BLaER1 (cell line): ENCODE measurements at regions not wholly inside any gene's neighbourhood (a gene's known extent, or its start where the extent isn't known, plus 50 kb on each side); places are given as distances from the start of the nearest gene placed in this dataset.

Source experiments
- H3K27ac ChIP-seq: shearing (Covaris generic); formaldehyde crosslinking; 2 replicates; pipeline ENCODE4 v1.8.1; 2022
- H3K27me3 ChIP-seq: shearing (Covaris generic); formaldehyde crosslinking; 2 replicates; pipeline ENCODE4 v1.8.1; 2022
- H3K36me3 ChIP-seq: shearing (Covaris generic); formaldehyde crosslinking; 2 replicates; pipeline ENCODE4 v1.8.1; 2022
- H3K4me1 ChIP-seq: shearing (Covaris generic); formaldehyde crosslinking; 2 replicates; pipeline ENCODE4 v1.8.1; 2022
- H3K4me2 ChIP-seq: shearing (Covaris generic); formaldehyde crosslinking; 2 replicates; pipeline ENCODE4 v1.8.1; 2022
- H3K4me3 ChIP-seq: shearing (Covaris generic); formaldehyde crosslinking; 2 replicates; pipeline ENCODE4 v1.8.1; 2022
- H3K9ac ChIP-seq: shearing (Covaris generic); formaldehyde crosslinking; 2 replicates; pipeline ENCODE4 v1.8.1; 2022
- H3K9me3 ChIP-seq: shearing (Covaris generic); formaldehyde crosslinking; 2 replicates; pipeline ENCODE4 v1.8.1; 2022
- H4K20me1 ChIP-seq: shearing (Covaris generic); formaldehyde crosslinking; 2 replicates; pipeline ENCODE4 v1.8.1; 2022
- Cebpa-rat ChIP-seq: shearing (Covaris generic); IDR thresholded peaks from 2 replicates; pipeline ENCODE4 v1.8.1; 2022

DNA sequence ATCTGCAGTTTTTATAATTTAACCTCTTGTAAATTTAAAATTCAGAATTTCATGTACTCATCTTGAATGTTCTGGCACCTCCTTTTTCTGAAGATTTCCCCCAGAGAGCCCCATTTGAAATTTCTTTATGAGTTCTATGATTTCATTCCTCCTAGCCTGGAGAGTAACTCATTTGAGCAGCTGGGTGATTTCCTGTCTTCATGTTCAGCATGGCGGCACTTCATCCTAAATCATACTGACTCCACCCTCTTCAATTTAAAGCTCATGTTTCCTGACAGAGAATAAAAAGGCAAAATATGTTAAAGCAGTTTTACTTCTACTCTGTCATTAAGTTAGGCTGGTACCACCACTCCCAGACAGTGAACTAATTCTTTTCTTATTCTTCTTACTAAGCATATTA lies 250.9 kb upstream of the POU3F2 start:
- no peaks in the 10 kb centered on the region for H3K27me3 ChIP-seq
- TF ChIP-seq Cebpa-rat = no peak
- no peak overlapping the region for H3K4me2 ChIP-seq
- H4K20me1 ChIP-seq = no peaks in the 10 kb centered on the region
- no peak overlapping the region for H3K4me3 ChIP-seq
- H3K4me1 ChIP-seq = no peaks in the 10 kb centered on the region
- H3K27ac ChIP-seq = no peak overlapping the region
- H3K9ac ChIP-seq = no peak overlapping the region
- H3K36me3 ChIP-seq = no peaks in the 10 kb centered on the region
- H3K9me3 ChIP-seq = no peaks in the 10 kb centered on the region

DNA sequence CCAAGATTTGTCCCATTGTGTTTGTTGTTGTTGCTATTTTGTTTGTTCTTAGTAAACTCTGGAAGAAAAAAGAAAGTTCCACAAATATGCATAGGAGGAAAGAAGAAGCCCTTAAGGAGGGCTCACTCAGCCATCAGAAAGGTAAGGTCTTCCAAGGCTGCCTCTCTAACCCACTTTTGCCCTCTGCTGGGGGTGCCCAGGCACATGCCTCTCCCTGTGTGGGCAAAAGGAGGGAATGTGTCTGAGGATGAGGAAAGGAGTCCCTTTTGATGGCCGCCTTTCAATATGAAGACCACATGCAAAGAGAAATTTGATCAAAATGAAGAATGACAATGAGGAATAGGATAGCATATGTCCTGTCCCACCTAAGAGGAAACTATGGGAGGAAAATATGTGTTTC lies 248.2 kb upstream of the POU3F2 start:
- Histone ChIP-seq H4K20me1 (no peaks in the 10 kb centered on the region), H3K36me3 (no peaks in the 10 kb centered on the region), H3K9ac (no peak overlapping the region), H3K27ac (no peak overlapping the region), H3K4me1 (no peaks in the 10 kb centered on the region), H3K4me3 (no peak overlapping the region), H3K27me3 (no peaks in the 10 kb centered on the region), H3K9me3 (no peaks in the 10 kb centered on the region), H3K4me2 (no peak overlapping the region)
- TF ChIP-seq Cebpa-rat = no peak

DNA sequence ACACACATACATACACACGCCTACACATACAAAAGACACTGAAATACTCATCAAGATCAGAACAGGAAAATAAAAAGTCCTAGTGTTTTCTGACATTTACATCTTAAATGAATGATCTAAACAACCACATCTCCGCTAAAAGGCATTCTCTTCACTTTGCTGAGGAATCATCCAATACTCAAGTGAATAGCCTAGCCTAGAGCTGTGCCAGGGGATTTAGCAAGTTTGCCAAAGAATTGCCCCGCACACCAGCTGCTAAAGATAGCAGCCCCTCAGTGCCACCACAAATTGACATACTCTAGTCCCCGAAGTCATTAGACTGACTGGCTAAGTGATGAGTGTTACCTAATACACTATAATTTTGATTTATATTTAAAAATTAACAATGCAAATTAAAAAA lies 246.8 kb upstream of the POU3F2 start:
- Histone ChIP-seq H3K9ac (no peak overlapping the region), H3K36me3 (no peaks in the 10 kb centered on the region), H3K27me3 (no peaks in the 10 kb centered on the region), H3K27ac (no peak overlapping the region), H4K20me1 (no peaks in the 10 kb centered on the region), H3K4me3 (no peak overlapping the region), H3K4me1 (no peaks in the 10 kb centered on the region), H3K4me2 (no peak overlapping the region), H3K9me3 (no peaks in the 10 kb centered on the region)
- no peak for TF ChIP-seq Cebpa-rat

DNA sequence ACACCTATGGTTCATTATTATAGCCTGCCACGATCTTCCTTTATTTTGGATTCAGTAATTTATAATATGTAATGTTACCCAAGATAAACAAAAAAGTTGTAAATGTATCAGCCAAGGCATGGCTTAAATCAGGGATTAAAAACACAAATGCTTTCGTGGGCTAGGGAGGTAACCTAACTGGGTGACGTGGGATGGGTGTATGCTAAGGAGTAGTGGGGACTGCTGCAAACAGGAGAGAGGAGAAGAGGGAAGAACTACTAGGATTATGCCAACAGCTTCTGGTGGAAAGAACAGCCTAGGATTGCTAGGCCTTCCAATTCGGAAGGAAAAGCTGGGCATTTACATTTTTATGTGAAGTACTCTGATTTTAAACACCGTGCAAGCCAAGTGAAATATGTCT lies 244.8 kb upstream of the POU3F2 start:
- Histone ChIP-seq H3K4me2 (no peak overlapping the region), H3K27ac (no peak overlapping the region), H3K4me3 (no peak overlapping the region), H4K20me1 (no peaks in the 10 kb centered on the region), H3K9ac (no peak overlapping the region), H3K27me3 (no peaks in the 10 kb centered on the region), H3K4me1 (no peaks in the 10 kb centered on the region), H3K9me3 (no peaks in the 10 kb centered on the region), H3K36me3 (no peaks in the 10 kb centered on the region)
- TF ChIP-seq Cebpa-rat = no peak

DNA sequence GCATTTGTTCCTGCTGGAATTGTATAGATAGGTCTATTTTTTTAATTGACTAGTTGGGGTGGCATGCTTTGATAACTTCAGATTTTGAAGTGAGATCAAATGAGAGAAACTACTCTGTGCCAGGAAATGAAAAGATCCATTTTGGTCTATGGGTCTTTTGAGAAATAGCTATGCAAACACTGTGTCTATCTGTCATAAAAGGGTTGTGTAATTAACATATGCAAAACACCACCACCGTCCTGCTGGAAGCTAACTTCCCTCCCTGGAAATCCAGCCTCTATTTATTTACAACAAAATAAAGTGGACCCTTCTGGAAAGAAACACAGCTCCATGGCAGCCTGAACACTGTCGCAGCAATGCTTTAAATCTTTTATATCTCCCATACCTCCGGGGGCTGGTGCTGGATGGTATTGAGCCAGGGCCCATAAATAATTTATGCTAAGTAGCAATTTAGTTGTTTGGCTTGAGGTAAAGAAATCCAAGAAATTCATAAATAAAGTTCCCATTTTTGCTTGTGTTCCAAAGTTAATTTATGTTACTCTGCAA lies 244.2 kb upstream of the POU3F2 start:
- H3K9me3 ChIP-seq = no peaks in the 10 kb centered on the region
- no peaks in the 10 kb centered on the region for H3K36me3 ChIP-seq
- no peak overlapping the region for H3K4me3 ChIP-seq
- H3K4me1 ChIP-seq = no peaks in the 10 kb centered on the region
- H3K27ac ChIP-seq = no peak overlapping the region
- H3K9ac ChIP-seq = no peak overlapping the region
- H3K4me2 ChIP-seq = no peak overlapping the region
- H4K20me1 ChIP-seq = no peaks in the 10 kb centered on the region
- no peaks in the 10 kb centered on the region for H3K27me3 ChIP-seq
- no peak for TF ChIP-seq Cebpa-rat

DNA sequence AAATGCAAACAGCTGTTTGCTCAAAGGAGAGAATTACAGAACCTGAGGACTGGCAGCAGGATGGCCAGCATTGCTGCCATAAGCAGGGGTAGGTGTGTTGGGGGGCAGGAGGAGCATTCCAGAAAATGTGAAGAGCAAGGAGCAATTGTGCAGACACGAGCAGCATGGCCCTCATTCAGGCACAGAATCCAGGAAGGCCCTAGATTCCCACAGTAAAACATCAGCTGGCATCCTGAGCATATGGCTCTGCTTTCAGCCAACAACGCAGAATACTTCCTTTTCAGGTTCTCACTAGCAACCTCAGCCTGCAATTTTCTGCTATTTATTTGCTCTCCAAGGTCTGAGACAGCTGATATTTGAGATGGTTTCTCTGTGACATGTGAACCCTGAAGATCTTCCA lies 243.4 kb upstream of the POU3F2 start:
- H3K27me3 ChIP-seq = no peaks in the 10 kb centered on the region
- no peak overlapping the region for H3K27ac ChIP-seq
- H3K4me2 ChIP-seq = no peak overlapping the region
- no peaks in the 10 kb centered on the region for H3K9me3 ChIP-seq
- TF ChIP-seq Cebpa-rat = no peak
- no peaks in the 10 kb centered on the region for H3K4me1 ChIP-seq
- no peaks in the 10 kb centered on the region for H4K20me1 ChIP-seq
- no peak overlapping the region for H3K4me3 ChIP-seq
- H3K9ac ChIP-seq = no peak overlapping the region
- no peaks in the 10 kb centered on the region for H3K36me3 ChIP-seq

DNA sequence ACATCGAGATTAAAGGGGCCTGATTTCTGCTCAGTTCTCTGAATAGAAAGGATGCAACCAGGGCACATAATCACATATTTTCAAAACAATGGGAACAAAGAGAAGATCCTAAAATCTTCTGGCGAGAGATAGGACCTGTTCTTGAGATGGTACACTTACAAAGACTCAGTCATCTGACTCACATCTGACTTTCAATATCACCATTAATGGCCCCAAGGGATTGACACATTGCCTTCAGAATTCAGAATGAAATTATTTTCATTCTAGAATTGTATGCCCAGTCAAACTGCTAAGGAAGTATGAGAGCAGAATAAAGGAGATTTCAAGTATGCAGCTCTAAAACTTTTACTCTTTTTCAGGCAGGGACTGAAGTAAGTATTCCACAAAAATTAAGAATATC lies 240.7 kb upstream of the POU3F2 start:
- H3K4me2 ChIP-seq = no peak overlapping the region
- H3K27me3 ChIP-seq = no peaks in the 10 kb centered on the region
- no peak overlapping the region for H3K9ac ChIP-seq
- no peaks in the 10 kb centered on the region for H3K9me3 ChIP-seq
- H3K4me1 ChIP-seq = no peaks in the 10 kb centered on the region
- no peaks in the 10 kb centered on the region for H3K36me3 ChIP-seq
- H4K20me1 ChIP-seq = no peaks in the 10 kb centered on the region
- no peak overlapping the region for H3K4me3 ChIP-seq
- H3K27ac ChIP-seq = no peak overlapping the region
- no peak for TF ChIP-seq Cebpa-rat

DNA sequence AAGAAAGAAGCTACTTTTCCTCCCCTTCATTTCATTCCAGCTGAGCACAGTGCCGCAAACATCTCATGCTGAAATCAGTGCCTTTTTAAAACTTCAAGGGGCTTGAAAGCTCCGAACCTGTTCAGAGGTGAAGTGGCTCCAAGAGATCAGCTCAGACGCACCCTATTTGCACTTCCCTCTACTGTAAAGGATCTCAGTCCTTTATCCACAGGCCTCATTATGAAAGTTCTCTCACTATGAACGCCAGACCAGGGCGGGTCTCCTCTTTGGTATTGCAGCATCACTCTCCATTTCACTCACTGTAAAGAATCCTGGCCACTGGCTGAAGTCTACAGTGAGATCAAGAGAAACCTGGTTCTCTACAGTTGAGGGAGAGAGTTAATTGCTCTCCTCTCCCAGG lies 232.7 kb upstream of the POU3F2 start:
- TF ChIP-seq Cebpa-rat = no peak

DNA sequence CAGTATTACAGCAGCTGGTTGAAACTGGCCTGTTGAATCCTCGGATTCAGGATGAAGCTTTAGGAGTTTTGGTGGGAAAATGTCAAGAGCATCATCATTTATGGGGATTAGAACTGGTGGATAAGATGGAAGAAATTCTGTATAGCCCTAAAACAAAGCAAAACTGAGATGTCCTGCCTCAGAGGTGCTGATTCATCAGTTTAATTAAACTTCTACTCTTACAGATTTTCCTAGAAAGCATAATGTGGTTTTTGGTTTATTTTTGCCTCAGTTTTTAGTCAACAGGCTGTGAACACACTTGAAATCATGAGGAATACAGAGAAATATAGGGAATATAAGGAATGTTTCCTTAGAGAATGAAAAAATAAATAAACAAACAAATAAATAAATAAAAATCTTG lies 228.7 kb upstream of the POU3F2 start:
- H3K9me3 ChIP-seq = no peaks in the 10 kb centered on the region
- H3K4me2 ChIP-seq = no peak overlapping the region
- no peak overlapping the region for H3K9ac ChIP-seq
- H3K27me3 ChIP-seq = no peaks in the 10 kb centered on the region
- H4K20me1 ChIP-seq = no peaks in the 10 kb centered on the region
- TF ChIP-seq Cebpa-rat = no peak
- no peak overlapping the region for H3K4me3 ChIP-seq
- H3K27ac ChIP-seq = no peak overlapping the region
- H3K4me1 ChIP-seq = no peaks in the 10 kb centered on the region
- no peaks in the 10 kb centered on the region for H3K36me3 ChIP-seq

More for the DNA sequence above, 232.7 kb upstream of the POU3F2 start:
- Histone ChIP-seq H3K9me3 (no peaks in the 10 kb centered on the region), H3K36me3 (no peaks in the 10 kb centered on the region), H3K9ac (no peak overlapping the region), H4K20me1 (no peaks in the 10 kb centered on the region), H3K27ac (no peak overlapping the region), H3K4me2 (no peak overlapping the region), H3K4me1 (no peaks in the 10 kb centered on the region), H3K27me3 (no peaks in the 10 kb centered on the region), H3K4me3 (no peak overlapping the region)

DNA sequence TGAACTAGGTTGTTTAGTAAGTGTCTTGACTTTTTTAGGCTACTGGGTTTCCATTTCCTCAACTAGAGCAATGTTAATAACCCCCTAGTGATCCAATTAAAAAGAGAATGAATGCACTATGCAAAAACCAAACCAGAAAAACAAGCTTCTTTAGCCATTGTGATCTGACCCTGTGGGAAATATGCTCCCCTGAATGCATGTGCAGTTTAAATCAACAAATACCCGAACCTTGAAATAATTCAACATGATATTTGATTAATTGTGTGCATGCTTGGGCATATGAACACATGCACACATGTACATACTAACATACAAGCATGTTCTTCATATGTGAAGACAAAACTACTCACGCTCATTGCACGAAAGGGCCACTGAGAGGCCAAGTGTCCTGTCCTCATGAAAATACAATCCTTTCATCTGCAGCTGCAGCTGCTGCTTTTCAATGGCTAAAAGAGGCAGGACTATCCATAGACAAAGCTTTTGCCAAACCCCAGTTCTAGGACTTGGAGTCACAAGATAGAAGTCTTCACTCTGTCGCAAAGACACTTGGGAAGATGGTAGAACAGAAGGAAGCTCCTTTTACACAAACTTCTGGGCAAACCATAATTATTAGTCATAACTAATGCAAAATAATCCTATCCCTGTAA lies 207.1 kb upstream of the POU3F2 start:
- Histone ChIP-seq H3K9ac (no peak overlapping the region), H3K4me2 (no peak overlapping the region), H4K20me1 (no peaks in the 10 kb centered on the region), H3K27me3 (no peaks in the 10 kb centered on the region), H3K9me3 (no peaks in the 10 kb centered on the region), H3K27ac (no peak overlapping the region), H3K36me3 (no peaks in the 10 kb centered on the region), H3K4me1 (no peaks in the 10 kb centered on the region), H3K4me3 (no peak overlapping the region)
- TF ChIP-seq Cebpa-rat = no peak

DNA sequence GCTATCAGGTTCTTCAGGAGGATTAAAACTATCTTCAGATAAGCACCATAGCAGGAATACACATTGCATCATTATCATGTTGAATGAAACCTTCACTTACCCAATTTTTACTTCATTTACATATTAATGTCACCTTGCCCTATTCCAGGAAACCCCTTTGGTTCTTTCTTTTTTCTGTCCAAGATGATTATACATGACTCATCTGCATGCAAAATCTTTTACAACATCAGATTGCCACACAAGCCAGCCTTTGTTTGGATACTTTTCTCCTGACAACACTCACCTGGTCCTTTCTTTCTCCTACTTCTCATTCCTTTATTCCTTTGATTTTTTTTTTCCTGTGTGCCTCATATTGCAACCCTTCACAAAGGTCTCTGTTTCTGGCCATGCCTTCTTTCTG lies 200.5 kb upstream of the POU3F2 start:
- Histone ChIP-seq H3K4me3 (no peak overlapping the region), H3K27me3 (no peaks in the 10 kb centered on the region), H3K27ac (no peak overlapping the region), H3K4me2 (no peak overlapping the region), H4K20me1 (no peaks in the 10 kb centered on the region), H3K4me1 (no peaks in the 10 kb centered on the region), H3K9me3 (no peaks in the 10 kb centered on the region), H3K36me3 (no peaks in the 10 kb centered on the region), H3K9ac (no peak overlapping the region)
- TF ChIP-seq Cebpa-rat = no peak
